LNCaP clone FGC (cell line): ENCODE measurements at regions not wholly inside any gene's neighbourhood (a gene's known extent, or its start where the extent isn't known, plus 50 kb on each side); places are given as distances from the start of the nearest gene placed in this dataset.

Experiments used
- DNase-seq: peaks from one replicate; pipeline ENCODE4 v3.0.0-alpha.2; 2011; ENCODE audit warnings: low read depth
- H3K4me3 ChIP-seq: 2 replicates; pipeline ENCODE4 v1.5.1; 2011; ENCODE audit warnings: mild to moderate bottlenecking, low read depth, low read length, control low read depth
- CTCF ChIP-seq: IDR thresholded peaks from 2 replicates; pipeline ENCODE4 v1.5.1; 2012; ENCODE audit warnings: mild to moderate bottlenecking; ENCODE audit not compliant: control insufficient read depth, insufficient read depth; ENCODE audit errors: extremely low read depth

GRCh38 chr2:88811233-88811632 lies 119.8 kb downstream of the RPIA start:
- TF ChIP-seq CTCF, result no peak
- no peak for DNase-seq
- no peak overlapping the region for H3K4me3 ChIP-seq

GRCh38 chr2:88811681-88812080 lies 120.2 kb downstream of the RPIA start:
- no peak for DNase-seq
- TF ChIP-seq CTCF, result no peak
- H3K4me3 ChIP-seq, result no peak overlapping the region

- H3K4me3 ChIP-seq, result no peak overlapping the region
- no peak for TF ChIP-seq CTCF
- DNase-seq, result no peak
Measured at GRCh38 chr2:88813612-88814011, 122.1 kb downstream of the RPIA start.

- DNase-seq, result no peak
- no peak for TF ChIP-seq CTCF
- H3K4me3 ChIP-seq, result no peak overlapping the region
Measured at GRCh38 chr2:88815282-88815681, 123.8 kb downstream of the RPIA start.

- no peak for DNase-seq
- TF ChIP-seq CTCF, result no peak
- no peak overlapping the region for H3K4me3 ChIP-seq
Measured at GRCh38 chr2:88815697-88816096, 124.2 kb downstream of the RPIA start.

- no peak for DNase-seq
- no peak for TF ChIP-seq CTCF
- no peak overlapping the region for H3K4me3 ChIP-seq
Measured at GRCh38 chr2:88818381-88818780, 126.9 kb downstream of the RPIA start.

GRCh38 chr2:88824951-88825350 lies 133.5 kb downstream of the RPIA start:
- TF ChIP-seq CTCF, result no peak
- DNase-seq, result no peak
- H3K4me3 ChIP-seq, result no peak overlapping the region
